Upper lobe of left lung (tissue), 4 donors: ENCODE measurements at regions not wholly inside any gene's neighbourhood (a gene's known extent, or its start where the extent isn't known, plus 50 kb on each side); places are given as distances from the start of the nearest gene placed in this dataset.

Source experiments
- CTCF ChIP-seq, 6 experiments: fragments of 450-650 bp in 4 of 6; fragments of 200-600 bp in 2 of 6; sonication (generic) in 2 of 6; IDR thresholded peaks; one replicate each; pipeline ENCODE4 v1.5.1; 2016 to 2019; ENCODE audit warnings: antibody characterized with exemption in 6 of 6
- EP300 ChIP-seq, 4 donors: sonication (generic); formaldehyde crosslinking; IDR thresholded peaks; one replicate each; pipeline ENCODE4 v1.5.1; 2017; ENCODE audit warnings: antibody characterized with exemption in 4 of 4, control low read depth in 2 of 4
- POLR2A ChIP-seq, 4 donors: fragments of 450-650 bp; IDR thresholded peaks; one replicate each; pipeline ENCODE4 v1.5.1; 2016 to 2017; ENCODE audit warnings: antibody characterized with exemption in 4 of 4, mild to moderate bottlenecking in 2 of 4
- POLR2AphosphoS5 ChIP-seq, 2 donors: sonication (generic); formaldehyde crosslinking; IDR thresholded peaks; one replicate each; pipeline ENCODE4 v1.5.1; 2017; ENCODE audit warnings: antibody characterized with exemption in 2 of 2

- TF ChIP-seq CTCF (IDR thresholded peaks at IDR 0.05) (no peak), POLR2A (IDR thresholded peaks at IDR 0.05) (no peak), EP300 (IDR thresholded peaks at IDR 0.05) (no peak), POLR2AphosphoS5 (IDR thresholded peaks at IDR 0.05) (no peak)
Measured at GRCh38 chr5:166488560-166488959, 1802.9 kb upstream of the WWC1 start.
